HepG2 (cell line): ENCODE measurements at regions not wholly inside any gene's neighbourhood (a gene's known extent, or its start where the extent isn't known, plus 50 kb on each side); places are given as distances from the start of the nearest gene placed in this dataset.

Source experiments
- ATAC-seq: fragments of 200-7000 bp; cut with Tn5 transposase; 3 replicates; pipeline ENCODE4 v1.9.1; 2020; ENCODE audit warnings: mild to moderate bottlenecking, moderate library complexity
- BruUV-seq: library from RNA; stranded (reverse); fragments of 400-500 nt; replicated peaks from 2 replicates; lab custom pipeline; 2021; lab: Mats Ljungman, UMichigan
- CTCF ChIA-PET: fragments of 300-600 bp; formaldehyde crosslinking; extraction: SDS; loops from one replicate; lab custom pipeline; 2021; ENCODE audit warnings: low total read pairs, inconsistent platforms, low intra/inter-chr PET ratio; lab: Yijun Ruan, JAX
- POLR2A ChIA-PET: fragments of 350-600 bp; sonication (Branson Sonifier 250); formaldehyde crosslinking; loops from one replicate; lab custom pipeline; 2020; ENCODE audit warnings: antibody characterized with exemption, inconsistent platforms; lab: Yijun Ruan, JAX
- DNase-seq: peaks from one replicate; pipeline ENCODE4 v3.0.0-alpha.2; 2015; ENCODE audit warnings: low spot score
- FAIRE-seq: peaks from 3 replicates; lab custom pipeline; 2011; peaks lifted over from hg19 to GRCh38; lab: Jason Lieb, UNC
- H2AFZ ChIP-seq: one replicate; pipeline ENCODE4 v1.6.1; 2011; ENCODE audit warnings: low read length, inconsistent platforms
- H3K27ac ChIP-seq: fragments of 300-600 bp; 3 replicates; pipeline ENCODE4 v1.8.0; 2011; ENCODE audit warnings: mixed run types, mild to moderate bottlenecking, mixed read lengths, low read length, inconsistent platforms; ENCODE audit not compliant: insufficient read depth; ENCODE audit errors: extremely low read length
- H3K27me3 ChIP-seq, 2 experiments: fragments of 200-600 bp in 1 of 2; 2 replicates in 1 of 2; 3 replicates in 1 of 2; pipeline versions ENCODE4 v1.6.0 to v1.8.0; 2011; ENCODE audit warnings: low read length in 2 of 2, mild to moderate bottlenecking in 2 of 2, moderate library complexity in 2 of 2, inconsistent platforms in 1 of 2; ENCODE audit not compliant: insufficient read depth in 2 of 2, control insufficient read depth in 1 of 2
- H3K36me3 ChIP-seq, 2 experiments: fragments of 200-600 bp in 1 of 2; replicated peaks in 1 of 2; 2 replicates in 1 of 2; 3 replicates in 1 of 2; pipeline versions ENCODE4 v1.5.1 to v1.8.0; 2011; ENCODE audit warnings: low read length in 2 of 2, inconsistent platforms in 1 of 2; ENCODE audit not compliant: insufficient read depth in 2 of 2, control insufficient read depth in 1 of 2
- H3K4me1 ChIP-seq: 2 replicates; pipeline ENCODE4 v1.5.1; 2012; ENCODE audit warnings: low read length, inconsistent platforms; ENCODE audit not compliant: insufficient read depth
- H3K4me2 ChIP-seq: 2 replicates; pipeline ENCODE4 v1.6.0; 2011; ENCODE audit warnings: low read depth, low read length, inconsistent platforms
- H3K4me3 ChIP-seq, 3 experiments: fragments of 200-600 bp in 1 of 3; sonication (generic), shearing (Covaris generic) in 1 of 3; replicated peaks in 1 of 3; 2 replicates each; pipeline ENCODE4 v1.5.1; 2011 to 2016; ENCODE audit warnings: low read length in 3 of 3, inconsistent platforms in 2 of 3, low read depth in 2 of 3, mild to moderate bottlenecking in 2 of 3, control low read depth in 1 of 3, mixed read lengths in 1 of 3; ENCODE audit not compliant: insufficient read depth in 1 of 3
- H3K79me2 ChIP-seq: one replicate; pipeline ENCODE4 v1.6.1; 2011; ENCODE audit warnings: low read length, inconsistent platforms; ENCODE audit not compliant: insufficient read depth
- H3K9ac ChIP-seq: 2 replicates; pipeline ENCODE4 v1.6.0; 2011; ENCODE audit warnings: mild to moderate bottlenecking, low read depth, low read length, inconsistent platforms; ENCODE audit not compliant: insufficient read depth
- H3K9me3 ChIP-seq: 2 replicates; pipeline ENCODE4 v1.5.1; 2012; ENCODE audit warnings: mild to moderate bottlenecking, low read length
- H4K20me1 ChIP-seq: 2 replicates; pipeline ENCODE4 v1.6.0; 2011; ENCODE audit warnings: inconsistent platforms, mild to moderate bottlenecking, low read length, moderate library complexity; ENCODE audit not compliant: insufficient read depth
- DMAP1 ChIP-seq: IDR thresholded peaks from 2 replicates; pipeline ENCODE4 v1.6.1; 2016
- NR2C2 ChIP-seq: sonication (generic); formaldehyde crosslinking; IDR thresholded peaks from 2 replicates; pipeline ENCODE4 v1.4.0; 2020; ENCODE audit warnings: missing genetic modification reagents, mild to moderate bottlenecking, moderate library complexity, borderline replicate concordance
- PCBP2 ChIP-seq: fragments of 200-400 bp; formaldehyde crosslinking; optimal IDR thresholded peaks from 2 replicates; pipeline ENCODE3; 2018; ENCODE audit warnings: low read length, low read depth; ENCODE audit not compliant: poor library complexity, severe bottlenecking
- SPEN ChIP-seq: sonication (generic); formaldehyde crosslinking; IDR thresholded peaks from 2 replicates; pipeline ENCODE4 v1.5.1; 2020; ENCODE audit warnings: low read depth, mild to moderate bottlenecking, missing genetic modification reagents
- ZNF101 ChIP-seq: sonication (generic); formaldehyde crosslinking; IDR thresholded peaks from 2 replicates; pipeline ENCODE4 v1.4.0; 2020; ENCODE audit warnings: mild to moderate bottlenecking, low read depth, missing genetic modification reagents, borderline replicate concordance
- ZNF33A ChIP-seq: sonication (generic); formaldehyde crosslinking; IDR thresholded peaks from 2 replicates; pipeline ENCODE4 v1.5.1; 2020; ENCODE audit warnings: missing genetic modification reagents, mild to moderate bottlenecking, moderate library complexity, borderline replicate concordance
- ZNF34 ChIP-seq: sonication (generic); formaldehyde crosslinking; IDR thresholded peaks from 2 replicates; pipeline ENCODE4 v1.4.0; 2020; ENCODE audit warnings: mild to moderate bottlenecking, missing genetic modification reagents, borderline replicate concordance
- ZNF460 ChIP-seq: sonication (generic); formaldehyde crosslinking; IDR thresholded peaks from 2 replicates; pipeline ENCODE4 v1.5.1; 2020; ENCODE audit warnings: missing genetic modification reagents, mild to moderate bottlenecking, borderline replicate concordance
- ZNF547 ChIP-seq: sonication (generic); formaldehyde crosslinking; IDR thresholded peaks from 2 replicates; pipeline ENCODE4 v1.5.1; 2020; ENCODE audit warnings: mild to moderate bottlenecking, missing genetic modification reagents
- ZSCAN30 ChIP-seq: sonication (generic); formaldehyde crosslinking; IDR thresholded peaks from 2 replicates; pipeline ENCODE4 v1.5.0; 2020; ENCODE audit warnings: mild to moderate bottlenecking, missing genetic modification reagents
- WGBS: methylation state at CpG from one replicate; pipeline ENCODE4 v1.1.6; 2017; ENCODE audit warnings: low lambda C conversion rate; 5-methylcytosine and 5-hydroxymethylcytosine counted together
- in situ Hi-C: cut with HindIII; loops from 2 replicates; pipeline ENCODE4 v1.10.0; 2017; ENCODE audit warnings: low pct_unique_long_range_greater_than_20kb; ENCODE audit not compliant: extremely low pct_ligation_motif_present
- intact Hi-C: fragments of 100-400 bp; cut with micrococcal nuclease; formaldehyde crosslinking; loops from one replicate; pipeline ENCODE4 v1.10.0; 2022; ENCODE audit not compliant: unreplicated experiment
- TF ChIP-seq, protein P1 (sequence below): sonication (generic); formaldehyde crosslinking; IDR thresholded peaks from 2 replicates; pipeline ENCODE4 v1.8.0; 2022; ENCODE audit warnings: low read depth, missing genetic modification reagents

- Histone ChIP-seq H3K27me3 (no peaks in the 10 kb centered on the region), H2AFZ (no peak overlapping the region), H3K36me3 (no peaks in the 10 kb centered on the region), H3K9me3 (no peaks in the 10 kb centered on the region), H4K20me1 (no peaks in the 10 kb centered on the region), H3K9ac (no peak overlapping the region), H3K79me2 (no peaks in the 10 kb centered on the region), H3K4me2 (no peak overlapping the region), H3K27ac (no peak overlapping the region), H3K4me1 (no peaks in the 10 kb centered on the region), H3K4me3 (no peak overlapping the region)
- TF ChIP-seq ZNF34 (CRISPR knock-in tag) (no peak), SPEN (CRISPR knock-in tag) (no peak)
- TF ChIP-seq, protein P1, sequence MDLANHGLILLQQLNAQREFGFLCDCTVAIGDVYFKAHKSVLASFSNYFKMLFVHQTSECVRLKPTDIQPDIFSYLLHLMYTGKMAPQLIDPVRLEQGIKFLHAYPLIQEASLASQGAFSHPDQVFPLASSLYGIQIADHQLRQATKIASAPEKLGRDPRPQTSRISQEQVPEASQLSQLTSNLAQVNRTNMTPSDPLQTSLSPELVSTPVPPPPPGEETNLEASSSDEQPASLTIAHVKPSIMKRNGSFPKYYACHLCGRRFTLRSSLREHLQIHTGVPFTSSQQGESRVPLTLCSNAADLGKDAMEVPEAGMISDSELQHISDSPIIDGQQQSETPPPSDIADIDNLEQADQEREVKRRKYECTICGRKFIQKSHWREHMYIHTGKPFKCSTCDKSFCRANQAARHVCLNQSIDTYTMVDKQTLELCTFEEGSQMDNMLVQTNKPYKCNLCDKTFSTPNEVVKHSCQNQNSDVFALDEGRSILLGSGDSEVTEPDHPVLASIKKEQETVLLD: no peak
- ATAC-seq: no peak
- no peak for FAIRE-seq
- DNase-seq: no peak
- in situ Hi-C loops (no loop called here), intact Hi-C loops (no loop called here)
- BruUV-seq: no TSS peak
- 100% methylated on average over 2 of the region's 2 CpGs for WGBS
- ChIA-PET CTCF (no interaction called here), POLR2A (no interaction called here)
Measured at GRCh38 chr6:71199736-71200135, 88.9 kb upstream of the OGFRL1 start.

DNA sequence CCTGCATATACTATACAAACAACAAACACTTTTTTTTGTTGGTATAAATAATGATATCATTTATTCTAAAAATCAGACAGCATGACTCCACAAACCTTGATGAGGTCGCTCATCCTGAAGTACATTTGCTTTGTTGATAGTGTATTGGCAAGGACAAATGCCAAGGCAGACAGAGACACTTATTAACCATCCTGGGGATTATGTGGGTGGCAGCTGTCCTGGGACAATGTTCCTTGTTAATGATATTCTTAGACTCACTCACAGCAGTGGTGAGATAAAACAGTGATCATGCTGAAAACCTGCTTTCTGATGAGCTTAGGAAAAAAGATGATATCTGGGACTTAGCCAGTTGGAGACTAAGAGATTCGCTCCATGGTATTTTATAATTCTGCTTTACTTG lies 85.4 kb upstream of the OGFRL1 start:
- Histone ChIP-seq H2AFZ (no peak overlapping the region), H3K79me2 (no peaks in the 10 kb centered on the region), H3K4me1 (no peaks in the 10 kb centered on the region), H3K36me3 (no peaks in the 10 kb centered on the region), H3K27me3 (no peaks in the 10 kb centered on the region), H4K20me1 (no peaks in the 10 kb centered on the region), H3K4me2 (no peak overlapping the region), H3K9ac (no peak overlapping the region), H3K27ac (no peak overlapping the region), H3K4me3 (no peak overlapping the region), H3K9me3 (no peaks in the 10 kb centered on the region)
- intact Hi-C loops (no loop called here), in situ Hi-C loops (no loop called here)
- 4% methylated on average over 2 of the region's 2 CpGs for WGBS
- FAIRE-seq (no peak), ATAC-seq (no peak), DNase-seq (no peak)
- ChIA-PET CTCF (no interaction called here), POLR2A (no interaction called here)
- BruUV-seq: no TSS peak
- TF ChIP-seq PCBP2: no peak
- TF ChIP-seq ZNF547 (CRISPR knock-in tag): no peak
- no peak for TF ChIP-seq DMAP1 (CRISPR knock-in tag)
- TF ChIP-seq ZNF101 (CRISPR knock-in tag): no peak
- TF ChIP-seq ZSCAN30 (CRISPR knock-in tag): no peak
- no peak for TF ChIP-seq ZNF33A (CRISPR knock-in tag)
- TF ChIP-seq, protein P1: no peak
- no peak for TF ChIP-seq ZNF460 (CRISPR knock-in tag)
- no peak for TF ChIP-seq NR2C2
